ENCODE measurements at regions not wholly inside any gene's neighbourhood (a gene's known extent, or its start where the extent isn't known, plus 50 kb on each side); places are given as distances from the start of the nearest gene placed in this dataset.
A peak's percentile ranks its signal among the peaks of the same experiment; 100 is the strongest.

GRCh38 chr18:1653873-1654272 lies 749.2 kb downstream of the ADCYAP1 start:
- Histone ChIP-seq H3K4me3 (replicated peaks; ENCODE audit: insufficient read depth, low read length) (no peak overlapping the region), H3K27me3 (ENCODE audit: insufficient read depth, poor library complexity, severe bottlenecking) (no peaks in the 10 kb centered on the region), H3K27ac (replicated peaks) (no peak overlapping the region)
- TF ChIP-seq POLR2AphosphoS5 (IDR thresholded peaks at IDR 0.05; ENCODE audit: low read depth) = no peak
- TF ChIP-seq GABPA (IDR thresholded peaks at IDR 0.05; ENCODE audit: low read depth) = no peak
- peak in 1 of 2 experiments; percentile 68 for DNase-seq (ENCODE audit: low read depth in 1 of 2, low spot score in 1 of 2)

GRCh38 chr18:1657876-1658275 lies 753.2 kb downstream of the ADCYAP1 start:
- Histone ChIP-seq H3K4me3 (replicated peaks; ENCODE audit: insufficient read depth, low read length) (no peak overlapping the region), H3K27me3 (ENCODE audit: insufficient read depth, poor library complexity, severe bottlenecking) (no peaks in the 10 kb centered on the region), H3K27ac (replicated peaks) (no peak overlapping the region)
- DNase-seq (ENCODE audit: low read depth in 1 of 2, low spot score in 1 of 2) = no peak
- no peak for TF ChIP-seq GABPA (IDR thresholded peaks at IDR 0.05; ENCODE audit: low read depth)
- no peak for TF ChIP-seq SPI1 (IDR thresholded peaks at IDR 0.05; ENCODE audit: borderline replicate concordance, low read depth)

DNA sequence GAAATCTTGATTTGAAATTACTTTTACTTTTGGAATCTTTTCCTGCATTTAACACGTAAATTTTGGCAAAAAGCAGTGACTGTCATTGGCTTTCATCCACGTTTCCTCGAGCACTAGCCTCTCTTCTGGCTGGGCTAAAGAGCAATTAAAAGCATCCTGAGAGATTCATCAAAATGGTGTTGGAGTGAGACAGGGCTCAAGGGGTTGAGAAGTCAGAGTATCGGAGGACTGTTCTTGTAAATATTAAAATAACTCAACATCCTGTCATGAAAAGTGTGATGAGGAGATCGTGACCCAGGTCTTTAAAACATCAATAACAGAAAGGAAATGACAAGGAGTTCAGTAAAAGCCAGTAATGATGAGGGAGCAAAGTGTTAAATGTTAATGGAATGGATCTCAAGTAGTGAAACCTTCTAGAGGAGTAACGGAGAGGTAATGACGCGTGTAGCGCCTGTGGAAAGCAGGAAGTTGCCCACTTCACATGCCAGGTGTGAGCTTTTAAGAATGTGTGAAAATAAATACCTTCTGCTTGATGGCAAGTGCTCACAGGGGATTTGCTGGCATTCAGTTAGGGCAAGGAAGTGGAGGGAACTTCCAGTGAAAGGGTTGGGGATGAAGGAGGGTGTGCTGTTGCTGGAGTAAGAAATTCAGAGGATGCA lies 754.4 kb downstream of the ADCYAP1 start:
- TF ChIP-seq GABPA (IDR thresholded peaks at IDR 0.05; ENCODE audit: low read depth) (no peak), REST (IDR thresholded peaks at IDR 0.05; ENCODE audit: insufficient replicate concordance, low read depth) (no peak), POLR2AphosphoS5 (IDR thresholded peaks at IDR 0.05; ENCODE audit: low read depth) (no peak), CTCF (IDR thresholded peaks at IDR 0.05; ENCODE audit: insufficient read depth, low read length) (no peak), SPI1 (IDR thresholded peaks at IDR 0.05; ENCODE audit: borderline replicate concordance, low read depth) (no peak)
- Histone ChIP-seq H3K27me3 (ENCODE audit: insufficient read depth, poor library complexity, severe bottlenecking) (no peaks in the 10 kb centered on the region), H3K4me3 (replicated peaks; ENCODE audit: insufficient read depth, low read length) (no peak overlapping the region), H3K27ac (replicated peaks) (no peak overlapping the region)
- DNase-seq (ENCODE audit: low read depth in 1 of 2, low spot score in 1 of 2) = no peak

DNA sequence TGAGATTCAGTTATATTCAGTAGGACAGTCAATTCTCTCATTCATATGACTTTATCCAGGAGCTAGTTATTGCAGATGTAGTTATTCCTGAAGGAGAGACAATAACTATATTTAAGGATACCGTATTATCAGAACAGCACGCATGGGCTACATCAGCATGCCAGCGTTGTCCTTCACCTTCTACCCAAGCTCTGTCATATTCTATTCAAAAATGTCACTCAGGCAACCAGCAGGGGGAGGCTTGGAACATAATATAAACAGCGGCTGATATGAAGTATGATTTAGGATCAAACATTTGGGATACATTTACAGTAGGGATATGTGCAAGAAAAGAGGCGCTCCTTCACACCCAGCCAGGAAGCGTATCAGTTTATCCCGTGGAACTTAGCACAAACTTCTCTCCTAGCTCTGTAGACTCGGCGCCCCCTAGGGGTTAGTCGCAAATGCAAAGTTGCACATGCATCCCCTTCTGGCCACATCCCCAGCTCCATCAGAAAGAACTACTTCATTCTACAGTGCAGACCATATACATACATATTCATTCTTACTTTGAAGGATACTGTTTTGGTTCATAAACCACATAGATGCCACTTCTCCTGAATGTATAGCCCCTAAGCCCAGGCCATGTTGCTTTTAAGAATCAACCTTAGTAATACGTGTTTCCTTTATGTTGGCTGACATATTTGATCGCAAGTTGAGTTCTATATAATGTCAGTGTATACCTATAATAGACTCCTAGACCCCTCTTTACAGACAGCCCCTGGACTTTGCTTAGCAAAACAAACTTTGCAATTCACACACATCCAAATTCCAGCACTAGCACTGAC lies 759.4 kb downstream of the ADCYAP1 start:
- TF ChIP-seq GABPA (IDR thresholded peaks at IDR 0.05; ENCODE audit: low read depth) (no peak), REST (IDR thresholded peaks at IDR 0.05; ENCODE audit: insufficient replicate concordance, low read depth) (no peak), CTCF (IDR thresholded peaks at IDR 0.05; ENCODE audit: insufficient read depth, low read length) (peak; percentile 86), POLR2AphosphoS5 (IDR thresholded peaks at IDR 0.05; ENCODE audit: low read depth) (no peak), SPI1 (IDR thresholded peaks at IDR 0.05; ENCODE audit: borderline replicate concordance, low read depth) (no peak)
- no peak overlapping the region for H3K4me3 ChIP-seq (replicated peaks; ENCODE audit: insufficient read depth, low read length)
- DNase-seq (ENCODE audit: low read depth in 1 of 2, low spot score in 1 of 2) = peak; percentile 25 to 76

More for the DNA sequence above, 759.4 kb downstream of the ADCYAP1 start:
- no peak overlapping the region for H3K27ac ChIP-seq (replicated peaks)
- peaks cover 2% of the 10 kb centered on the region for H3K27me3 ChIP-seq (ENCODE audit: insufficient read depth, poor library complexity, severe bottlenecking)

Data from HL-60 (cell line).